Ammon's horn (tissue), 1 donor: ENCODE measurements at regions not wholly inside any gene's neighbourhood (a gene's known extent, or its start where the extent isn't known, plus 50 kb on each side); places are given as distances from the start of the nearest gene placed in this dataset.

ENCODE experiments used
- DNase-seq: peaks from one replicate; pipeline ENCODE4 v3.0.0-alpha.2; 2016; ENCODE audit warnings: low spot score

GRCh38 chr10:130463104-130463875 lies 327.1 kb downstream of the GLRX3 start:
- DNase-seq = no peak

DNA sequence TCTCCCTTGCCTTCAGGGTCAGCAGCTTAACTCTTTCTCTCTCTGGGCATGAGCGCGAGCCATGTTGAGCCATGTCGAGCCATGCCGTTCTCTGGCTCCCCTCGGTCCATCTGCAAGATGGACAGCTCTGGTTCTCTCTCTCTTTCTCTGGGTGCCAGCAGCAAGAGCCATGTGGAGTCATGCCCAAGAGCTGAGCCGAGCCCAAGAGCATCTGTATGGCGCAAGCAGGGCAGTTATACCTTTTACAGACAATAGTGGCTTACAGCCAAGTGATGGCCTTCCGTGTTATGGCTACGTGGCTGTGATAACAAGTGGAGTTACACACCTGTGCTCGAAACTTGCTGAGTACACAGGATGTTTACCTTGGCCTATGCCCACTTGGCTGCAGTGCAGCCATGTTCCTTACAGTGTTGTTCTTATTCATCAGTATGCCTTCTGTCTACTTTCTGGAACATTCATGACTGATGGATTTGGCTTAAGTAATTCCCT lies 327.7 kb downstream of the GLRX3 start:
- no peak for DNase-seq

GRCh38 chr10:130464426-130464825 lies 328.2 kb downstream of the GLRX3 start:
- DNase-seq = no peak

DNA sequence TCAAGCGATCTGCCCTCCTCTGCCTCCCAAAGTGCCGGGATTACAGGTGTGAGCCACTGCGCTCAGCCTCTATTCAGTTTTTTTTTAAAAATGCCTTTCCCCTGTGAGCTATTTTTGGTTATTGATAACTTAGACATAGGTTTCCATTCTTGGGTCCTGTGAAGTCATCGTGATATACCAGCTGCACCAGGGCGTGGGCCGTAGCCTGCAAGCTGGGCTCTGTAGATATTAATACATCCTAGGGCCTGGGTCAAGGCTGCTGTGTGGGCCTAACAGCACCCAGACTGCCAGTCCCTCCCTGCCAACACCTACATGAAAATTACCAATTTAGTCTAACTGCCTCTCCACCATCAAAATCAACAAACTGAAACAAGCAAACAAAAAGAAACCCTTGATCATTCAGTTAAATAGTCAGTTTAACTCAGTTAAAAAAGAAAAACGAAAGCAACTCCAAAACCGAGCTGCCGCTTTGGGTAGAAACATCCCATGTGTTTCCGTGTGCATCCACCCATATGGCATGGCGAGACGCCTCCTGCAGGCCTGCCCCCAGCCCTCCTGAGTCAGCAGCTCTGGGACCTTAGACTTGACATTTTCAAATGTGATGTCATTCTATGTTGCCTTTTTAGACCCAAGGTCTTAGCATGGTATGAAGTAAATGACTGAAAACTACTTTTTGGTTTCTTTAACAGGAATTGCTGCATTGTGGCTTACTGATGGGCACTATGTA lies 330.2 kb downstream of the GLRX3 start:
- DNase-seq = peak; percentile 23

GRCh38 chr10:130470286-130470685 lies 334.1 kb downstream of the GLRX3 start:
- no peak for DNase-seq

GRCh38 chr10:130470973-130471372 lies 334.8 kb downstream of the GLRX3 start:
- no peak for DNase-seq

- DNase-seq = no peak
Observed at GRCh38 chr10:130471486-130471885, 335.3 kb downstream of the GLRX3 start.

DNA sequence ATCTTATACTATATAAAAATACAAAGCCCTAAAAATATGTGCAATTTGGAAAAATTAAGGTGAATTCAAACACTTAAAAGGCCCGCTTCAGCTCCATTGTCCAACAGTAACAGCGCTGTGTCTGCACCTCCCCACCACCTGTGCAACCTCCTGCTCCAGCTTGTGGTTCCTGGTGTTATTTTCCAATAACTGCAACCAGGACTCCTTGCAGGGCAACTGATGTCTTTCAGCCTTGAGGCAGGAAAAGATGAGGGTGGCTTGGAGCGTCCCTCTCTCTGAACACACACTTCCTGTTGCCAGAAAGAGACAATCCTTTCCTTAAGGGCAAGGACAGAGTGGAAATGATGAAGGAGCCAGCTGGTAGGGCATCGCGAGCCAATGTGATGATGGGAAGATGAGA lies 336.0 kb downstream of the GLRX3 start:
- no peak for DNase-seq

DNA sequence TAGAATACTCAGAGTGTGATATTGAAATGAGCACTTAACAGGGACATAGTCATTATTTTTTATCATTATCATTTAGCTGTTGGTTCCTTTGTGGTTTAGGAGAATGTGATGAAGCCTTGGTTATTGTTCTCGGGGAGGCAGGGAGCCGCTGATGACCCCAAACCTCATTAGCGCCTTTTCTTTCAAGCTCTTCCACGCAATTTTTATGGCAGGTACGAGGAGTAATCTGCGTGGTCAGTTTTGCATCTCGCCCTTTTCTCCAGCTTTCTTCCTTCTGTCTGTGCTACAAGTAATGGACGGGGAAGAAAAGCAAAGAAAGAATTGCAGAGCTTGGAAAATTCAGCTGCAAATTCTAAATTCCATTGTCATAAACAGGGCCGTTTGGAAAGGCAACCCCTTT lies 338.4 kb downstream of the GLRX3 start:
- DNase-seq = no peak

GRCh38 chr10:130477360-130477759 lies 341.2 kb downstream of the GLRX3 start:
- no peak for DNase-seq

GRCh38 chr10:130479146-130479545 lies 343.0 kb downstream of the GLRX3 start:
- DNase-seq = no peak

GRCh38 chr10:130479926-130480325 lies 343.7 kb downstream of the GLRX3 start:
- DNase-seq = no peak

DNA sequence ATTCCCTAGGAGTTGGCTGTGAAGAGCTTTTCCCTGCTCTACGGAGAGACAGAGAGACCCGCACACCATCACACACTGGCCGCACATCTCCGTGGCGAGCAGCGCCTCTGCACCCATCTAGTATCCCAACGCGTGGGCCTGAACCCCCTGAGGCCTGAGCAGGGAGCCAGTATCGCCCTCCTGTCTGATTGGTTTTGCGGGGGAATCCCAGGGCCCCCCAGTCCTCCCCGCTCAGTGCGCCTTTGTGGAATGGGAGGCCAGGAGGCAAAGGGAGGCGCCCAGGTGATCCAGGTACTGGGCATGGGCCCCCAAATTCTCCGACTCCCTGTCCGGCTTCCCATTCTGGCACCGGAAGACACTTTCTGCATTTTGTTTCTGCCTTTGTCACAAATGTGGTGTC lies 344.3 kb downstream of the GLRX3 start:
- no peak for DNase-seq

DNA sequence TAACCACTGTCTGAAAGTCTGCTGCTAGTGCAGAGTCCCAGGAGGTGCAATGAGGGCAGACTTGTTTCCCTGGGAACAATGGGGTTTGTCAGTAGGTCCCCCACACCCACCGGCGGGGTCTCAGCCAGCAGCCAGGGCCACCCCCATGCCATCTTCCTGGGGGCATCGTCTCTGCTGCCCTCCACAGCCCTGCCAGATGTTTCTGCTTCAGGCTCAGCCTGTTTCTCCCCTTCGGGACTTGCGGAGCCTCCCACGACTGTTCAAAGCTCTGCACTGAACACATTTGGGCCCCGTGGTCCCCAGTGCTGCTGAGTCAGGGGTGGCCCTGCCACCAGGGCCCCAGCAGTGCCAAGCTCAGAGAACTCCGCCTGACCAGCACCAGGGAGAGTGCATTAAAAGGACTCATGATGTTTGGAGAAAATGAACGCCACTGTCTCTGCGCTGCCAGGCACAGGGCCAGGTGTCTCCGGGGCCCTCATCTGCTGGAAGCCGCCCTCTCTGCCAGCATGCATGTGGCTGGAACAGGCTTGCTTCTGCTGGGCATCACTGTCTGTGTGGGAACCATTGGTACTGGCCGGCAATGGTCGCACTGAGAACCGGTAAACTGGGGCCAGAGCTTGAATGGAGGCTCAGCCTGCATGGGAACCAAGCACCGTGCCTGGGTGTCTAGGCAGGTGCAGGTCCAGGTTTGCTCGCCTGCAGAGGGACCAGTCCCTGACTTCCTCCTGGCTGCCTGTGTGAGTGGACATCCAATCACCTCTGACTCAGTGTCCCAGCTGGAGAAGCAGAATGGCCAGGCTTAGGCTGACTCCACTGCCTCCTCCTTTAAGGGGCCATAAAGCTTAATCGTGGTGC lies 345.1 kb downstream of the GLRX3 start:
- DNase-seq = no peak

- DNase-seq = no peak
Observed at GRCh38 chr10:130481936-130482335, 345.7 kb downstream of the GLRX3 start.

DNA sequence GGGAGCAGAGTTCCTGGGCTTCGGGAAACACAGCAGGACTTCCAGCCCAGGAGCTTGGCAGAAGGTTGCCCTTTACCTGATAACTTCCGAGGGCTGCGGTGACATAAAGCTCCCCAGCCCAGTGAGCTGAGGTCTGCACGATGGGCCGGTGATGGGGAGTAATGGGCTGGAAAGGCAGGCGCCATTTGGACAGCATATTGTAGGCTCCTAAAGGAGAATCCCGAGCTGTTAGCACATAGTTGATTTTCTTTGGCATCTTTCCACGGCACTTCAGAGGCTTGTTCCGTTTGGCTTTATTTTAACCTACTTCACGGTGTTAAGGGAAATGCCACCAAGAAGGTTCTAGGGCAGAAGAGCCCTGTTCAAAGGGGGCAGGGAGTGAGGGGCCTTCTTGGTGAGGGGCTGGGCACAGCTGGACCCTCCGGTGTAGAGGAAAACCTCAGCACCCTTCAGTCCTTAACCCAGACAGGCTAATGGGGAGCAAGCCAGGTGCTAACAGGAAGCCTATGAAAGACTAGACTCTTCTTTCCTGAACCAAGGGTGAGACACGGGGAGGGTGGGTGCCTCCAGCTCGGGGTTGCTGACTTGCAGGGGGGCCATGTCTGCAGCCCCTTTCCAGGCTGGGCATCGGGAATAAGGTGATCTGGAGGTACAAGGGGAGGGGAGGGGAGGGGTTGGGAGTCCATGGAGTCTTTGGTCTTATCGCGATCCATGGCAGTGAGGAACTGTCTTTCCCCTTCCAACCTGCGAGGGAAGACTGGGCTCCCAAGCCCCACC lies 347.7 kb downstream of the GLRX3 start:
- DNase-seq = no peak

DNA sequence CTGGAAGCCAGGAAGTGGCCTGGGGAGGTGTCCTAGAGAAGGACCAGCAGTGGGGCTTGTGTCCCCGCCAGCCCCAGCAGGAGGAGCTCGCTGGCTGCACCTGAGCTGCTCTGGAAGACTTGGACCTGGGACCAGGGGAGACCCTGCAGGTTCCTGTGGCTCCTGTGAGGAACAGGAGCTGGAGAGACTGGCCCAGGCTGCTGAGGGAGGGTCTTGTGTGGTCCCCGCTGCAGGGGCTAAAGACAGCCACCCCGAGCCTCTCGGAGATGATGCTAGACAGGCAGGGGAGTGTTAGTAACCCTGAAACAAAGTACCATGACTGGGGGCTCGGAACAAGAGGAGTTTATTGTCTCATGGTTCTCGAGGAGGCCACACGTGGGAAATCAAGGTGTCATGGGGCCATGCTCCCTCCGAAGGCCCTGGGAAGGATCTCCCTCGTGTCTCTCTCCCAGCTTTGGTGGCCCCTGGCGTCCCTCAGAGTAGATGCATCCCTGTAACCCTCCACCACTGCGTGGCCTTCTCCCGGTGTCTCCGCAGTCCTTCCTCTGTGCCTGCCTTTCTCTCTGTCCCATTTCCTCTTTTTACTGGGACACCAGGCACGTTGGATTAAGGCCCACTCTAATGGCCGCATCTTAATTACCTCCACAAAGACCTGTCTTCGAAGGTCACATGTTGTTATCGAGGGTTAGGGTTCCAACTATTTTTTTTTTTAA lies 348.4 kb downstream of the GLRX3 start:
- no peak for DNase-seq

DNA sequence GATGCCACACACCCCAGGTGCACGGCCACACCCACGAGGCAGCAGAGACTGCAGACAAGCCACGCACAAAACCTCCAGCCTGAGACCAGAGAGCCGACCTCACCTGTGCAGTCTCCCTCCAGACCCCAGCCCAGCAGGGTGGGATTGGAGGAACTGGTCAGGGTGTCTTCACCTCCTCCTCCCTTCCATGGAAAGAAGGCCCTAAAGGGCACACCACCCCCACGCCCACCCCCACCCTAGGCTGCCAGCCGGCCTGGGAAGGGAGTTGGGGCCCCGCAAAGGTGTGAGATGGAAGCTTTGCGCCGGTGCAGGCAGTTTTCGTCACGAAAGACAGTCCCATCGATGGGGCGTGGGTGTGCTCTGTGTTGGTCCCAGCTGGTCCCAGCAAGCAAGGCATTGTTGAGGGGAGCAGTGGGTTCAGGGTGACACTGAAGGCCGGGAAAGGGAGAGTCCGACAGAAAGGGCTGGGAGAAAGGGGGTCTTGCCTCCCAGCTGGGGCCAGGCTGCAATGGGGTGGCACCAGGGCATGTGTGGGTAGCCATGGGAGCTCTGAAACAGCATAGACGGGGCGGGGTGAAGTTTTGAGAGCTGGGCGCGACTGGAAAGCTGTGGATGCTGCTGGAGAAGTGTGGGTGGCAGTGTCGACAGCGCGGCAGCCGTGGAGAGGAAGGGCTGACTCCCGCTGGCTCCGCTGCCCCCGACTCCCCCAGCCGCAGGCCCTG lies 349.2 kb downstream of the GLRX3 start:
- DNase-seq = no peak

GRCh38 chr10:130485958-130486895 lies 350.0 kb downstream of the GLRX3 start:
- no peak for DNase-seq
